HG03469 (cell line): ENCODE measurements at regions not wholly inside any gene's neighbourhood (a gene's known extent, or its start where the extent isn't known, plus 50 kb on each side); places are given as distances from the start of the nearest gene placed in this dataset.

Source experiments
- ATAC-seq: cut with Tn5 transposase; IDR thresholded peaks from one replicate; pipeline ENCODE4 v1.9.1; 2021; ENCODE audit warnings: mild to moderate bottlenecking, moderate library complexity, moderate number of reproducible peaks; ENCODE audit not compliant: unreplicated experiment

- ATAC-seq, result no peak
These were observed 361.2 kb downstream of the ZNF516 start for GRCh38 chr18:76133873-76134272.

GRCh38 chr18:76131738-76132137, 363.3 kb downstream of the ZNF516 start:
- no peak for ATAC-seq

- ATAC-seq, result no peak
These were observed 364.2 kb downstream of the ZNF516 start for GRCh38 chr18:76130845-76131244.

- ATAC-seq, result no peak
These were observed 368.7 kb downstream of the ZNF516 start for GRCh38 chr18:76126327-76126726.

GRCh38 chr18:76121011-76121410, 374.0 kb downstream of the ZNF516 start:
- no peak for ATAC-seq

- ATAC-seq, result no peak
These were observed 379.5 kb downstream of the ZNF516 start for GRCh38 chr18:76115580-76115979.

- no peak for ATAC-seq
These were observed 381.9 kb downstream of the ZNF516 start for GRCh38 chr18:76113101-76113500.

GRCh38 chr18:76102626-76103025, 392.4 kb downstream of the ZNF516 start:
- ATAC-seq, result no peak

- ATAC-seq, result no peak
These were observed 392.9 kb downstream of the ZNF516 start for GRCh38 chr18:76102156-76102555.

- ATAC-seq, result no peak
These were observed 395.0 kb downstream of the ZNF516 start for GRCh38 chr18:76099931-76100457.

- ATAC-seq, result no peak
These were observed 396.2 kb downstream of the ZNF516 start for GRCh38 chr18:76098674-76099411.

- ATAC-seq, result no peak
These were observed 413.5 kb downstream of the ZNF516 start for GRCh38 chr18:76081536-76081935.

- ATAC-seq, result no peak
These were observed 414.6 kb downstream of the ZNF516 start for GRCh38 chr18:76080430-76080829.

- no peak for ATAC-seq
These were observed 419.3 kb downstream of the ZNF516 start for GRCh38 chr18:76075777-76076176.

- ATAC-seq, result no peak
These were observed 430.0 kb downstream of the ZNF516 start for GRCh38 chr18:76064998-76065397.

GRCh38 chr18:76058146-76058545, 436.9 kb downstream of the ZNF516 start:
- no peak for ATAC-seq

GRCh38 chr18:76057386-76057785, 437.7 kb downstream of the ZNF516 start:
- ATAC-seq, result no peak

- ATAC-seq, result no peak
These were observed 438.5 kb downstream of the ZNF516 start for GRCh38 chr18:76056471-76057110.

GRCh38 chr18:76055578-76055977, 439.5 kb downstream of the ZNF516 start:
- no peak for ATAC-seq

GRCh38 chr18:76055025-76055424, 440.0 kb downstream of the ZNF516 start:
- ATAC-seq, result no peak

GRCh38 chr18:76054156-76054555, 440.9 kb downstream of the ZNF516 start:
- no peak for ATAC-seq

GRCh38 chr18:76053551-76053950, 441.5 kb downstream of the ZNF516 start:
- ATAC-seq, result no peak
